ENCODE measurements at regions not wholly inside any gene's neighbourhood (a gene's known extent, or its start where the extent isn't known, plus 50 kb on each side); places are given as distances from the start of the nearest gene placed in this dataset.
A peak's percentile ranks its signal among the peaks of the same experiment; 100 is the strongest.

GRCh38 chr4:173821876-173822275, 291.8 kb upstream of the HAND2 start:
- intact Hi-C loops (cut with DNase I): no loop called here
- DNase-seq: no peak

DNA sequence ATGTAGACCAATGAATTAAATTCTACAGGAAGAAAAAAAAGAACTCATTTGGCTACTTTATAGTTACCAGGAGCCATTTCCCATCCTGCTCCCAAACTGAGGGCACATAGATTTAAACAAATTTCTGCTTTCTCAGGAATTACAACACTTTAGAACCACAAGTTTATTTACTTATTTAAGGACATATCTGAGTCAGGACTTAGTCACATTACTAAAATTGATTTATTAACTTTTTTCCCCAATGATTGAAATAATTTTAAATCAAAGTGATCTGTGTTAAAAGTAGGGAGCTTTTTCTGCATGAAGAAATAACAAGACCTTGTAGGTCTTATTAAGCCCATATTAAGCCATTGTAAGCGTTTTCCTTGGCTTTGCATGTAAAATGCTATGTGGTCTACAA, 291.0 kb upstream of the HAND2 start:
- intact Hi-C loops (cut with DNase I): no loop called here
- DNase-seq: no peak

GRCh38 chr4:173807347-173807746, 277.3 kb upstream of the HAND2 start:
- intact Hi-C loops (cut with DNase I): no loop called here
- DNase-seq: peak in 16 of 42 donors; percentile 1 to 52 (median 11)

DNA sequence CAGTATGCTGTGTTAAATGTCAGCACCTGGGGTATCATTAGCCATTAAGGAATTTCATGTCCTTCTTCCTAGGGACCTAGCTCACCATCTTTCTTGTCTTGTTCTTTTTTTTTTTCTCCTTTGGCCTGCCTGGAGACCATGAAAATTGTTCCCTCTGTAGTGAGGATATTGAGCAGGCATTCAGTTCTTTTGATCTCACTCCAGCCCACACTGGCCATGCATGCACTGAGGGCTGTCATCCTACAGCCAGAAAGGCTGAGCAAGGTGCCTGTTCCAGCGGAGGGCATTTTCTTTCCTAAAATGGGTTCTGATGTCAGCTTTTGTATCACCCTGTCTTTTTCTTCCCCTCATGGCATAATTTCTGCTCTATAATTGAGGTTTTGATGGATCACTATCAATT, 275.9 kb upstream of the HAND2 start:
- no peak for DNase-seq
- intact Hi-C loops (cut with DNase I): no loop called here

GRCh38 chr4:173802662-173803022, 272.6 kb upstream of the HAND2 start:
- no peak for DNase-seq
- intact Hi-C loops (cut with DNase I): no loop called here

- no peak for DNase-seq
- intact Hi-C loops (cut with DNase I): no loop called here
Observed at GRCh38 chr4:173801876-173802661, 272.0 kb upstream of the HAND2 start.

DNA sequence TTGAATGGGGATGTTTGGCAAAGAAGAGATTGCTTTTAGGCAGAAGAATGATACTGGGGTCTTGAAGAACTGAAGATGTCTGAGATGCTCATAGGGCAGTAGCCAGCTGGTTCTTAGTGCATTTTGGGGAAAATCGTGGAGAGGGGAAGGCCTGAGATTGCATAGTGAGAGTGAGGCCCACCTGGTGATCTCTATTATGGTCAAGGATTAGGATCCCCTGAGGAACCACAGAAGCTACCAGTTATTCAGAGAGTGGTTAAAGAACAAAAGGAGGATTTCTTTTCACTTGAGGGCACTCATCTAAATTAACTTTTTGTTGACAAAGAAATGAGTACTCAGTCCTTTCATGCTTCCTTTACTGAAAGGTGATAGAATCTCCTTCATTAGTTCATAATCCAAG, 271.3 kb upstream of the HAND2 start:
- DNase-seq: no peak
- intact Hi-C loops (cut with DNase I): no loop called here

DNA sequence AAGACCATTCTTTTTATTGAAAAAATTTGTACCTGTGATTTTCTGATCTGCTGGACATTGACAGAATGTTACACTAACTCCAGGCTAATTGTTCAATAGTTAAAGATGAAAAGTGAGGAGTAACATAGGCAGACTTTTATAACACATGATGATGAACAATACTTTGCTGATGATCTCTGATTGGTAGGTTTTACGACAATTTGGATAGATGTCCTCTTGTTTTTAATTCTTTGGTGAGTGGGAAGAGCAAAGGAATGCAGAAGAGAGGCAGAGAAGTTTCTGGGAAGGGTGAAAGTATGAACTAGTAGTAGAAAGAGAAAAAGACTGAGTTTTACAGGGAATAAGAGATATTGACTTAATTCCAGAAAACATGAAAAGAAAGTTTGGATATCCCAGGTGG, 267.3 kb upstream of the HAND2 start:
- no peak for DNase-seq
- intact Hi-C loops (cut with DNase I): no loop called here

DNA sequence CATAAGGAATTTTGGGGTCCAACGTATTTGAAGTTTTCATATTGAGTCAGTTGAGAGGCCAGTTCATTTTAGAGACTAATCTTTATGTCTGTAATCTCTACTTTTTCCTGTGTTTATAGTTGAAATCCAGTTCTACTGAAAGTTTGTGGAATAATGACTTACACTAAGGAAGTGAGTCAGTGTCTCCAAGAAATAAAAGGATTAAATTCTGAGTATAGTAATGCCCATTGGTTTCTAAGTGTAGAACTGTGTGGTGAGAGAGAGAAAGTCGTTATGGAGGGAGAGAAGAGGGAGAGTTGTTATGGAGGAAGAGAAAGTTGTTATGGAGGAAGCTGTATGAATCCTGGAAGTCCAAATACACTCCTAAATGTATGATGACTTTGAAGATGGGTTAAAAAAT, 264.6 kb upstream of the HAND2 start:
- intact Hi-C loops (cut with DNase I): no loop called here
- DNase-seq: no peak

- intact Hi-C loops (cut with DNase I): no loop called here
- DNase-seq: no peak
Observed at GRCh38 chr4:173793937-173794510, 264.0 kb upstream of the HAND2 start.

GRCh38 chr4:173782660-173783059, 252.6 kb upstream of the HAND2 start:
- intact Hi-C loops (cut with DNase I): no loop called here
- DNase-seq: no peak

DNA sequence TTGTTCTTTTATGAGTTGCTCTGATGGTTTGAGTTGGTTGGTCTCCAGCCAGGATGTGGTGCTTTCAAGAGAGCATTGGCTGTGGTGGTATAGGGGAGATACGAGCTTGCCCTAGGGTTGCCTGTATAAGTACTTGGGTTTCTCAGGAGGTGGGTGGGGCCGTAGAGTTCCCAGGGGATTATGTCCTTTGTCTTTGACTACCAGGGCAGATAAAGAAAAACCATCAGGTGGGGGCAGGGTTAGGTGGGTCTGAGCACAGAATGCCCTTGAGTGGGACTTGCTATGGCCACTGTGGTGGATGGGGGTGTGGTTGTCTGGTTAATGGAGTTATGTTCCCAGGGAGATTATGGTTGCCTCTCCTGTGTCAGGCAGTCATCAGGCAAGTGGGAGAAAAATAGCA, 247.9 kb upstream of the HAND2 start:
- no peak for DNase-seq
- intact Hi-C loops (cut with DNase I): no loop called here

GRCh38 chr4:173777421-173777820, 247.4 kb upstream of the HAND2 start:
- DNase-seq: no peak
- intact Hi-C loops (cut with DNase I): no loop called here

- DNase-seq: no peak
- intact Hi-C loops (cut with DNase I): no loop called here
Observed at GRCh38 chr4:173769568-173769967, 239.5 kb upstream of the HAND2 start.

DNA sequence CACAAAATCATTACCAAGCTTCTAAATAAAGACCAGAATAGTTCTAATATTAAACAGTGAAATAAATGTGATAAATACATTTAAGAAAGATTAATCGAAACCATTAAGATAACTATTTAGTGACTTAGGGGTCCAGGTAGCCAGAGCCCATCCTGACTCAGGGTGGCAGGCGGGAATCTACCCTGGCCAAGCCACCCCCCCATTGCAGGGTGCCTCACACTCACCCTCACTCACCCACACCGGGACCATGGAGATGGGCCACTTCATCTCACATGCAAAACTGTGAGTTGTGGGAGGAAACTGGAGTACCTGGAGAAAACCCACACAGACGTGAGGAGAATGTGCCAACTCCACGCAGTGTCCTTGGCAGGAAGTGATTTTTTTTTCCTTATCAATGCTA, 237.6 kb upstream of the HAND2 start:
- no peak for DNase-seq
- intact Hi-C loops (cut with DNase I): no loop called here

DNA sequence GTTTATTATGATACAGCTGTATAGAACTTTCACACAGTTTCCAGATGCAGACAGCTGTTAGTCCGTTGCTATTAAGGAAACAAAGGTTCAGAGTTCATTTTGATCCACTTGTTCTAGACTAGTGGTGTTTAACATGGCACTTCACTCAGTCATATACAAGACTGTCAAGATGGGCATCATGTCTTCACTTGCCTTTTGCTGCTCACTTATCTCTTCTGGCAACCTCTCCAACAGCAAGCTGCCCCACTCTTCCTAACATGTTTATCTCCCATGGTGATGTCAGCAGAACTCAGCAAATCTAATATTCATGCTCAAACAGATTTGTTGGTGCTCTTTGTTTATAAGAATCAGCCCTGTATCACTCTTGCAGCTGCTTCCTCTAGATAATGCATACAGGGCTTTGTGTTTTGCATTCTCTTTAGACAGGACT, 236.2 kb upstream of the HAND2 start:
- no peak for DNase-seq
- intact Hi-C loops (cut with DNase I): no loop called here

- DNase-seq: no peak
- intact Hi-C loops (cut with DNase I): no loop called here
Observed at GRCh38 chr4:173765751-173766150, 235.7 kb upstream of the HAND2 start.

- intact Hi-C loops (cut with DNase I): no loop called here
- DNase-seq: peak in 5 of 42 donors; percentile 8 to 40 (median 12)
Observed at GRCh38 chr4:173763389-173763788, 233.4 kb upstream of the HAND2 start.

GRCh38 chr4:173761938-173762337, 231.9 kb upstream of the HAND2 start:
- intact Hi-C loops (cut with DNase I): no loop called here
- no peak for DNase-seq

DNA sequence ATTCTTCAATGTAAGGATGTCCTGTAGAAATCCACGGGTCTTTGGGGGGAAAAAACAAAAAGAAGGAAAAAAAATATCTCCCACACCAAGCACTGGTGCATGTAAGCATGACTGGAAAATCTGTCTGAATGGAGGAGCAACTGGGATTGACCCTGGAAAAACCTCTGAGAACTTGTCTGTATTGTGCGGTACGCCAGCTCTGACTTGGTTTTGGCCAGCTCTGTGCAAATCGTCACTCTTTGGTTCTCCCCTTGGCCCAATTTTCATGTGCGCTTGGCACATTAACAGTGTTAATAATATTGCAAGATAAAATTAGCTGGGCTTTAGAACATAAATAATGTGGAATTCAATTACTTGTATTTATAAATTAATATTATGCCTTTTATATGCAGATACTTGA, 231.2 kb upstream of the HAND2 start:
- intact Hi-C loops (cut with DNase I): no loop called here
- DNase-seq: no peak

- DNase-seq: no peak
- intact Hi-C loops (cut with DNase I): no loop called here
Observed at GRCh38 chr4:173758132-173758531, 228.1 kb upstream of the HAND2 start.
